Erythroblast (primary cell): ENCODE measurements at regions not wholly inside any gene's neighbourhood (a gene's known extent, or its start where the extent isn't known, plus 50 kb on each side); places are given as distances from the start of the nearest gene placed in this dataset.

Experiments used
- GATA1 ChIP-seq: IDR thresholded peaks from 2 replicates; pipeline ENCODE4 v1.6.1; 2011; ENCODE audit warnings: low read depth, mild to moderate bottlenecking, control low read depth, low read length, moderate library complexity
- POLR2A ChIP-seq: IDR thresholded peaks from 2 replicates; pipeline ENCODE4 v1.6.1; 2011; ENCODE audit warnings: mild to moderate bottlenecking, low read length

- no peak for TF ChIP-seq POLR2A
- no peak for TF ChIP-seq GATA1
Measured at GRCh38 chr3:59641169-59641899, 591.5 kb upstream of the CFAP20DC start.
